ENCODE measurements at regions not wholly inside any gene's neighbourhood (a gene's known extent, or its start where the extent isn't known, plus 50 kb on each side); places are given as distances from the start of the nearest gene placed in this dataset.

GRCh38 chr19:31114585-31114984, 234.7 kb downstream of the TSHZ3 start:
- CTCF ChIA-PET, result interaction anchor here (0.7 kb wide), 2 partner anchors 27 to 60 kb away, joined by 3 to 6 read pairs; no protein-coding TSS in a partner anchor
- TF ChIP-seq, protein P1, sequence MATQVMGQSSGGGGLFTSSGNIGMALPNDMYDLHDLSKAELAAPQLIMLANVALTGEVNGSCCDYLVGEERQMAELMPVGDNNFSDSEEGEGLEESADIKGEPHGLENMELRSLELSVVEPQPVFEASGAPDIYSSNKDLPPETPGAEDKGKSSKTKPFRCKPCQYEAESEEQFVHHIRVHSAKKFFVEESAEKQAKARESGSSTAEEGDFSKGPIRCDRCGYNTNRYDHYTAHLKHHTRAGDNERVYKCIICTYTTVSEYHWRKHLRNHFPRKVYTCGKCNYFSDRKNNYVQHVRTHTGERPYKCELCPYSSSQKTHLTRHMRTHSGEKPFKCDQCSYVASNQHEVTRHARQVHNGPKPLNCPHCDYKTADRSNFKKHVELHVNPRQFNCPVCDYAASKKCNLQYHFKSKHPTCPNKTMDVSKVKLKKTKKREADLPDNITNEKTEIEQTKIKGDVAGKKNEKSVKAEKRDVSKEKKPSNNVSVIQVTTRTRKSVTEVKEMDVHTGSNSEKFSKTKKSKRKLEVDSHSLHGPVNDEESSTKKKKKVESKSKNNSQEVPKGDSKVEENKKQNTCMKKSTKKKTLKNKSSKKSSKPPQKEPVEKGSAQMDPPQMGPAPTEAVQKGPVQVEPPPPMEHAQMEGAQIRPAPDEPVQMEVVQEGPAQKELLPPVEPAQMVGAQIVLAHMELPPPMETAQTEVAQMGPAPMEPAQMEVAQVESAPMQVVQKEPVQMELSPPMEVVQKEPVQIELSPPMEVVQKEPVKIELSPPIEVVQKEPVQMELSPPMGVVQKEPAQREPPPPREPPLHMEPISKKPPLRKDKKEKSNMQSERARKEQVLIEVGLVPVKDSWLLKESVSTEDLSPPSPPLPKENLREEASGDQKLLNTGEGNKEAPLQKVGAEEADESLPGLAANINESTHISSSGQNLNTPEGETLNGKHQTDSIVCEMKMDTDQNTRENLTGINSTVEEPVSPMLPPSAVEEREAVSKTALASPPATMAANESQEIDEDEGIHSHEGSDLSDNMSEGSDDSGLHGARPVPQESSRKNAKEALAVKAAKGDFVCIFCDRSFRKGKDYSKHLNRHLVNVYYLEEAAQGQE (IDR thresholded peaks at IDR 0.05; ENCODE audit: insufficient read depth in 1 of 2, low read depth in 2 of 2, low read length in 1 of 2), result no peak
- TF ChIP-seq TCF7L2 (IDR thresholded peaks at IDR 0.05; ENCODE audit: low read depth, low read length), result no peak
- no peak for TF ChIP-seq SIN3A (IDR thresholded peaks at IDR 0.05; ENCODE audit: borderline replicate concordance, insufficient read depth, low read depth, low read length)
- TF ChIP-seq, protein P2, sequence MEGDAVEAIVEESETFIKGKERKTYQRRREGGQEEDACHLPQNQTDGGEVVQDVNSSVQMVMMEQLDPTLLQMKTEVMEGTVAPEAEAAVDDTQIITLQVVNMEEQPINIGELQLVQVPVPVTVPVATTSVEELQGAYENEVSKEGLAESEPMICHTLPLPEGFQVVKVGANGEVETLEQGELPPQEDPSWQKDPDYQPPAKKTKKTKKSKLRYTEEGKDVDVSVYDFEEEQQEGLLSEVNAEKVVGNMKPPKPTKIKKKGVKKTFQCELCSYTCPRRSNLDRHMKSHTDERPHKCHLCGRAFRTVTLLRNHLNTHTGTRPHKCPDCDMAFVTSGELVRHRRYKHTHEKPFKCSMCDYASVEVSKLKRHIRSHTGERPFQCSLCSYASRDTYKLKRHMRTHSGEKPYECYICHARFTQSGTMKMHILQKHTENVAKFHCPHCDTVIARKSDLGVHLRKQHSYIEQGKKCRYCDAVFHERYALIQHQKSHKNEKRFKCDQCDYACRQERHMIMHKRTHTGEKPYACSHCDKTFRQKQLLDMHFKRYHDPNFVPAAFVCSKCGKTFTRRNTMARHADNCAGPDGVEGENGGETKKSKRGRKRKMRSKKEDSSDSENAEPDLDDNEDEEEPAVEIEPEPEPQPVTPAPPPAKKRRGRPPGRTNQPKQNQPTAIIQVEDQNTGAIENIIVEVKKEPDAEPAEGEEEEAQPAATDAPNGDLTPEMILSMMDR (IDR thresholded peaks at IDR 0.05), result no peak
- no peak for TF ChIP-seq POLR2AphosphoS5 (IDR thresholded peaks at IDR 0.05; ENCODE audit: low read depth, low read length)
- no peak for DNase-seq (ENCODE audit: low read depth, low spot score)
- Histone ChIP-seq H3K9me3 (ENCODE audit: control insufficient read depth, insufficient read depth, low read depth, low read length) (no peaks in the 10 kb centered on the region), H3K4me3 (ENCODE audit: low read depth in 2 of 2, low read length in 2 of 2) (no peak overlapping the region), H3K4me1 (ENCODE audit: control insufficient read depth, insufficient read depth, low read length) (peaks cover 20% of the 10 kb centered on the region), H3K36me3 (ENCODE audit: control insufficient read depth, insufficient read depth, low read length) (no peaks in the 10 kb centered on the region), H3K27ac (ENCODE audit: low read length) (peak overlapping the region; percentile 78), H3K27me3 (ENCODE audit: control insufficient read depth, insufficient read depth, low read length) (no peaks in the 10 kb centered on the region)
- in situ Hi-C loops (cut with HindIII; ENCODE audit: low pct_unique_long_range_greater_than_20kb, low sequenced_read_pairs) (no loop called here), intact Hi-C loops (cut with micrococcal nuclease; ENCODE audit: unreplicated experiment) (no loop called here)
- no TSS peak for BruUV-seq (replicated peaks)
- POLR2A ChIA-PET, result no interaction called here
- no peak for ATAC-seq

DNA sequence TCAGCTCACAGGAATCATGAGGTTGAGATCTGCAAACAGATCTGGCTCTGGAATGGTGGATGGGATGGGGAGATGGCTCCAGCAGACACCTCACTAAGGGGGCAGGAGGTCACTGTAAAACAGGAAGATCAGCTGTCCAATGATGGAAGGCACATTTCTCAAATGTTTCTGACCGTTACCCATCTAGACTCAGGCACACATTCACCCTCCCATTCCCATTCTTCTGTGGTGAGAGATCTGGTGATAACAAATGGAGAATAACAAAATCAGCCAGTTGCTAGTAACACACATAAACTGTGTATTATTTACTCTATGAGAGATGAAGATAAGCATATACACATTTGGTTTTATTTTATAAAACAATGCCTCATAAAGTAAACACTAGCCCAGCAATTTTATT, 235.9 kb downstream of the TSHZ3 start:
- ATAC-seq (peak; percentile 93), DNase-seq (ENCODE audit: low read depth, low spot score) (peak; percentile 61)
- ChIA-PET POLR2A (no interaction called here), CTCF (no interaction called here)
- Histone ChIP-seq H3K27ac (ENCODE audit: low read length) (no peak overlapping the region; the same call in 1 of the 2 replicates), H3K4me1 (ENCODE audit: control insufficient read depth, insufficient read depth, low read length) (peaks cover 20% of the 10 kb centered on the region), H3K9me3 (ENCODE audit: control insufficient read depth, insufficient read depth, low read depth, low read length) (no peaks in the 10 kb centered on the region), H3K27me3 (ENCODE audit: control insufficient read depth, insufficient read depth, low read length) (no peaks in the 10 kb centered on the region), H3K4me3 (ENCODE audit: low read depth in 2 of 2, low read length in 2 of 2) (no peak overlapping the region), H3K36me3 (ENCODE audit: control insufficient read depth, insufficient read depth, low read length) (no peaks in the 10 kb centered on the region)
- in situ Hi-C loops (cut with HindIII; ENCODE audit: low pct_unique_long_range_greater_than_20kb, low sequenced_read_pairs) (no loop called here), intact Hi-C loops (cut with micrococcal nuclease; ENCODE audit: unreplicated experiment) (no loop called here)
- peak; percentile 58; the same call in 1 of the 2 replicates for TF ChIP-seq TCF7L2 (IDR thresholded peaks at IDR 0.05; ENCODE audit: low read depth, low read length)
- TF ChIP-seq POLR2AphosphoS5 (IDR thresholded peaks at IDR 0.05; ENCODE audit: low read depth, low read length), result peak; percentile 42; the same call in 1 of the 2 replicates
- TF ChIP-seq, protein P2 (IDR thresholded peaks at IDR 0.05), result no peak
- BruUV-seq (replicated peaks), result no TSS peak

Data from Panc1 (cell line).